Neutrophil (primary cell): ENCODE measurements at regions not wholly inside any gene's neighbourhood (a gene's known extent, or its start where the extent isn't known, plus 50 kb on each side); places are given as distances from the start of the nearest gene placed in this dataset.

Experiments
- H3K27ac ChIP-seq: fragments of 200-600 bp; sonication (generic); 2 replicates; pipeline ENCODE4 v1.5.1; 2016; ENCODE audit warnings: mild to moderate bottlenecking, moderate library complexity
- H3K27me3 ChIP-seq: fragments of 200-600 bp; sonication (generic); 2 replicates; pipeline ENCODE4 v1.6.0; 2016; ENCODE audit warnings: mild to moderate bottlenecking
- H3K36me3 ChIP-seq: fragments of 200-600 bp; sonication (generic); 2 replicates; pipeline ENCODE4 v1.5.1; 2017
- H3K4me1 ChIP-seq, 2 experiments: fragments of 200-600 bp in 1 of 2; sonication (generic) in 1 of 2; 1 replicate in 1 of 2; 2 replicates in 1 of 2; pipeline versions ENCODE4 v1.5.1 to v1.6.1; 2013 to 2016; ENCODE audit warnings: low read depth in 1 of 2, low read length in 1 of 2, mild to moderate bottlenecking in 1 of 2, moderate library complexity in 1 of 2; ENCODE audit not compliant: control insufficient read depth in 1 of 2, insufficient read depth in 1 of 2
- H3K4me3 ChIP-seq, 2 experiments: fragments of 200-600 bp in 1 of 2; sonication (generic) in 1 of 2; 1 replicate in 1 of 2; 2 replicates in 1 of 2; pipeline ENCODE4 v1.5.1; 2013 to 2016; ENCODE audit warnings: low read depth in 1 of 2, low read length in 1 of 2, mild to moderate bottlenecking in 1 of 2, moderate library complexity in 1 of 2
- H3K9me3 ChIP-seq: fragments of 200-600 bp; sonication (generic); 2 replicates; pipeline ENCODE4 v1.5.1; 2016
- TF ChIP-seq, protein P1 (sequence below): fragments of 200-600 bp; sonication (generic); IDR thresholded peaks from 2 replicates; pipeline ENCODE4 v1.5.1; 2016; ENCODE audit warnings: antibody characterized with exemption

DNA sequence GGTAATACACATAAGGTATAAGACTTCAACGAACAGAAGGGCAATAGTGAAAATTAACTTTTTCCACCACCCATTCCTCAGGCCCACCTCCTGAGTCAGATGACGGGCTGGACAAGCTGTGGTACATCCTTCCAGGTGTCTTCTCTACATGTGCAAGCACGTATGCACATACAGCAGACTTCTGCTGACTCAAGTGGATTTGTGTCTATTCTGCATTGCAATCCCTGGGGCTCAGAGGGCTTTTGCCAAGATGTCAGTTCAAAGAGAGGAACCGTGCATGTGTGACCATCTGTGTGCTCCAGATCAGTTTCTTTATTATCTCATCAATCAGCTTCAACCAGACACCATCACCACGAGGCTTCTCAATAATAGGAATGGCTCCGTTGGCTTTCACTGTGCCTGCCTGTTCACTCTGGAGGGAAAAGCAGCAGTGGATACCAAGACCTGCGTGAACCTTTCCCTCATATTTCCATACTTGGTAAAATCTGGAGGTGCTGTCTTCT is 288.4 kb downstream of the MTRR start:
- H3K27ac ChIP-seq: no peak overlapping the region
- no peaks in the 10 kb centered on the region for H3K4me1 ChIP-seq
- H3K36me3 ChIP-seq: no peaks in the 10 kb centered on the region
- no peaks in the 10 kb centered on the region for H3K9me3 ChIP-seq
- H3K4me3 ChIP-seq: no peak overlapping the region
- no peaks in the 10 kb centered on the region for H3K27me3 ChIP-seq
- TF ChIP-seq, protein P1, sequence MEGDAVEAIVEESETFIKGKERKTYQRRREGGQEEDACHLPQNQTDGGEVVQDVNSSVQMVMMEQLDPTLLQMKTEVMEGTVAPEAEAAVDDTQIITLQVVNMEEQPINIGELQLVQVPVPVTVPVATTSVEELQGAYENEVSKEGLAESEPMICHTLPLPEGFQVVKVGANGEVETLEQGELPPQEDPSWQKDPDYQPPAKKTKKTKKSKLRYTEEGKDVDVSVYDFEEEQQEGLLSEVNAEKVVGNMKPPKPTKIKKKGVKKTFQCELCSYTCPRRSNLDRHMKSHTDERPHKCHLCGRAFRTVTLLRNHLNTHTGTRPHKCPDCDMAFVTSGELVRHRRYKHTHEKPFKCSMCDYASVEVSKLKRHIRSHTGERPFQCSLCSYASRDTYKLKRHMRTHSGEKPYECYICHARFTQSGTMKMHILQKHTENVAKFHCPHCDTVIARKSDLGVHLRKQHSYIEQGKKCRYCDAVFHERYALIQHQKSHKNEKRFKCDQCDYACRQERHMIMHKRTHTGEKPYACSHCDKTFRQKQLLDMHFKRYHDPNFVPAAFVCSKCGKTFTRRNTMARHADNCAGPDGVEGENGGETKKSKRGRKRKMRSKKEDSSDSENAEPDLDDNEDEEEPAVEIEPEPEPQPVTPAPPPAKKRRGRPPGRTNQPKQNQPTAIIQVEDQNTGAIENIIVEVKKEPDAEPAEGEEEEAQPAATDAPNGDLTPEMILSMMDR: no peak

DNA sequence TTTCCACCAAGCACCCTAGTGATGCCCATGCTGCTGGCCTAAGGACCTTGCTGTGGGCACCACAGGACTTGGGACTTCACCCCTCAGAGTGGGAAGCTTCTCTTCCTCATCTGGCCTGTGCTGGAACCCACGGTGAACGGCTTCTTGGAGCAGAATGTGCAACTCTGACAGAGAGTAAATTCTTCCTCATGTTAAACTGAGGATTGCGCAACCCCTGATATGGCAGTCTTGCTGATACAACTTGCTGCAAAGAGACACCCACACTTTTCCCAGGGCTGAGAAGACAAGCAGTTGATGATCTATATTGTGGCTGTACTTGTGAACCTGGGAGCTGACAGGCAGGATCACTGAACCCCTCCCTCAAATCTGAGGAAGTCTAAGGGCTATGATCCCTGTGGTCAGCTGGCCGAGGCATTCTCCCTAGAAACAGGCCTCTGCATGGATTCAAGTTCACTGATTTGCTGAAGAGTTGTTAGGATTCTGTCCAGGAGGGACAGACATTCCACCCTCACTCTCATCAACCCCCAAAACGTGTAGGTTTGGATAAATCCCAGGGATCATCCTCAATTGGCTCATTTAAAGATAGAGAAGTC is 307.2 kb downstream of the MTRR start:
- TF ChIP-seq, protein P1: no peak
- no peaks in the 10 kb centered on the region for H3K36me3 ChIP-seq
- no peaks in the 10 kb centered on the region for H3K27me3 ChIP-seq
- H3K9me3 ChIP-seq: no peaks in the 10 kb centered on the region
- H3K4me3 ChIP-seq: no peak overlapping the region
- no peak overlapping the region for H3K27ac ChIP-seq
- H3K4me1 ChIP-seq: no peaks in the 10 kb centered on the region

DNA sequence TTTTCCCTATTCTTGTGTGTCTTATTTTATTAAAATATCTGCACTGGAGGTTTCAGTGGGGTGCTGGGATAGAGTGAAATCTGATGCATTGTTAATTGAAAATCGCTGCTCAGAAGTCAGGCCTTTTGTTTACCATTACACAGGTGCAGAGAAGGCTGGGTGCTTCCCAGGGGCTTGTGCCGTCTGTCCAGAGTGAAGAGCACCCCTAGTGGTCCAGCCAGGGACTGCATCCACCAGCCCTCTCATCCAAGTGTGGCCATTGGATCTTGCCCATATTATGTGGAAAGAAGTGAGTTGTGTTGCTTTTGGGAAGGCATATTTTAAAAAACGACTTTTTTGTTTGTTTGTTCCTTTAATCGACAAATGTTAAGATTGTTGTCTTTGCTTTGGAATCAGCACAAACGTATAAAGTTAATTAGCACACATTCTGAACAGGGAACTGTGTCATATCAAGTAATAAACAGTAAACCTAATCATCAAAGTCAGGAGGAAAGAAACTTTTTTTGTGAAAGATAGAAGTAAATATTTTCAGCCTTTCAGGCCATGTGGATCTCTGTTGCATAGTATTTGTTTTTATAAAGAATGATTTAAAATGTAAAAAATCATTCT is 315.6 kb downstream of the MTRR start:
- Histone ChIP-seq H3K4me1 (no peaks in the 10 kb centered on the region), H3K27me3 (no peaks in the 10 kb centered on the region)
- TF ChIP-seq, protein P1: no peak

DNA sequence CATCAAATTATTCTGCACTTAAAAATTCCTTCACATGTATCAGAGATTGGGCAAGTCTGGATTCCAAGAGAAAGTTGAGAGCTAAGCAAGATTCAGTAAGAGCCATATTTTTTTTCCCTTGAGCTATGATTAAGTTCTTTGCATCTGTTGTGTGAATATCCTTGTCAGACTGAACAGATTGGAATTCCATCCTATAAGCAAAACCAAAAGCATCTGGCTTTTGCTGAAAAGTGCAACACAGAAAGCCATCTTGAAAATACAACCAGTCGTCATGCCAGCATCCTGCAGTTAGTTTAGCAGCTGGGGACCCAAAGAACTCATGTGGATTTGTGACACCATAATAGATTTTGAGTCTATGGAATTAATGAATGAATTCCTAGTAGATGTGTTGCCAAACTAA is 316.9 kb downstream of the MTRR start:
- TF ChIP-seq, protein P1: no peak
- Histone ChIP-seq H3K27ac (no peak overlapping the region), H3K4me3 (no peak overlapping the region), H3K9me3 (no peaks in the 10 kb centered on the region), H3K27me3 (no peaks in the 10 kb centered on the region), H3K4me1 (no peaks in the 10 kb centered on the region), H3K36me3 (no peaks in the 10 kb centered on the region)

More for the DNA sequence above, 315.6 kb downstream of the MTRR start:
- Histone ChIP-seq H3K36me3 (no peaks in the 10 kb centered on the region), H3K27ac (no peak overlapping the region), H3K4me3 (no peak overlapping the region), H3K9me3 (no peaks in the 10 kb centered on the region)

DNA sequence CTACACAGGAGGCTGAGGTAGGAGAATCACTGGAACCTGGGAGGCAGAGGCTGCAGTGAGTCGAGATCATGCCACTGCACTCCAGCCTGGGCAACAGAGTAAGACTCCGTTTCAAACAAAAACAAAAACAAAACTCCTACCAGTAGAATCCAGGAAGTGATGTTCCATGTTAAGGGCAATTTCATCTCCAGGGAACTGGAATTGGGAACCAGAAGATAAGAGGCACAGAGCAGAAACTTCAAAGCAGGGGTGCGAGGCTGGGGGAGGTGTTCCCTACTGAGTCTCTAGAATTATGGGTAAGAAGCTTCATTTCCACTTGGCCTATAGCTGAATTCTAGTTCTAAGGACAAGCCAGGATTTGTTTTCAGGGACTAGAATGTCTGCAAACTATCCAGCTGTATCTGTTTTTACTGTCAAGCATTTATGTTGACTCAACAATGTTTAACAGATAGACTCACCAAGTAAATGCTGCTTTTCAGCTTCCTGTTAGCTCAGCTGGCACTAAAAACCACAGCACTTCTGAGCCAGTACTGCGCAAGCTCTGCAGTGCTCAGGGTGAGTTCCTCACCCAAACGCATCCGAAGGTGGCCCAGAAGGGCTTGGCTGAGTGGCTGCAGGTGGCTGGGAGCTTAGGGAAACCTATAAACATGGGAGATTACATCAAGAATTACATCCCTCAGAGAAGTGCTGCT is 320.1 kb downstream of the MTRR start:
- TF ChIP-seq, protein P1: no peak
- no peak overlapping the region for H3K27ac ChIP-seq
- no peak overlapping the region for H3K4me3 ChIP-seq
- no peaks in the 10 kb centered on the region for H3K9me3 ChIP-seq
- H3K36me3 ChIP-seq: no peaks in the 10 kb centered on the region
- H3K27me3 ChIP-seq: no peaks in the 10 kb centered on the region
- no peaks in the 10 kb centered on the region for H3K4me1 ChIP-seq
